Trophoblast cell (in vitro differentiated cells and primary cell): ENCODE measurements at regions not wholly inside any gene's neighbourhood (a gene's known extent, or its start where the extent isn't known, plus 50 kb on each side); places are given as distances from the start of the nearest gene placed in this dataset.
A peak's percentile ranks its signal among the peaks of the same experiment; 100 is the strongest.

Source experiments
- DNase-seq, 2 donors: peaks; one replicate each; pipeline ENCODE4 v3.0.0-alpha.2; 2016
- H2AFZ ChIP-seq: 2 replicates; pipeline ENCODE4 v1.6.1; 2013; ENCODE audit warnings: low read length, moderate library complexity, mild to moderate bottlenecking; ENCODE audit not compliant: insufficient read depth, poor library complexity
- H2AK5ac ChIP-seq: 2 replicates; pipeline ENCODE4 v1.6.1; 2013; ENCODE audit warnings: mild to moderate bottlenecking, low read length
- H2BK120ac ChIP-seq: 2 replicates; pipeline ENCODE4 v1.6.1; 2013; ENCODE audit warnings: low read length, mild to moderate bottlenecking, moderate library complexity; ENCODE audit not compliant: insufficient read depth, poor library complexity
- H2BK12ac ChIP-seq: 2 replicates; pipeline ENCODE4 v1.6.1; 2013; ENCODE audit warnings: mild to moderate bottlenecking, low read length, moderate library complexity
- H2BK5ac ChIP-seq: 2 replicates; pipeline ENCODE4 v1.6.1; 2013; ENCODE audit warnings: low read length, low read depth, moderate library complexity, mild to moderate bottlenecking; ENCODE audit not compliant: poor library complexity
- H3K14ac ChIP-seq: 2 replicates; pipeline ENCODE4 v1.6.1; 2013; ENCODE audit warnings: mild to moderate bottlenecking, low read length
- H3K18ac ChIP-seq: 2 replicates; pipeline ENCODE4 v1.6.1; 2013; ENCODE audit warnings: mild to moderate bottlenecking, low read length
- H3K23ac ChIP-seq: 2 replicates; pipeline ENCODE4 v1.6.1; 2013; ENCODE audit warnings: low read length
- H3K27ac ChIP-seq: 2 replicates; pipeline ENCODE4 v1.5.1; 2013; ENCODE audit warnings: low read depth, mild to moderate bottlenecking, inconsistent platforms, low read length, moderate library complexity
- H3K27me3 ChIP-seq: 2 replicates; pipeline ENCODE4 v1.6.1; 2013; ENCODE audit warnings: inconsistent platforms, mild to moderate bottlenecking, low read length, moderate library complexity; ENCODE audit not compliant: insufficient read depth
- H3K36me3 ChIP-seq, 2 experiments: 1 replicate in 1 of 2; 2 replicates in 1 of 2; pipeline ENCODE4 v1.6.1; 2013; ENCODE audit warnings: low read length in 2 of 2, mild to moderate bottlenecking in 2 of 2, moderate library complexity in 1 of 2; ENCODE audit not compliant: insufficient read depth in 2 of 2, control insufficient read depth in 1 of 2
- H3K4ac ChIP-seq: 2 replicates; pipeline ENCODE4 v1.6.1; 2013; ENCODE audit warnings: low read depth, mild to moderate bottlenecking, low read length, moderate library complexity
- H3K4me1 ChIP-seq, 2 experiments: 1 replicate in 1 of 2; 2 replicates in 1 of 2; pipeline ENCODE4 v1.6.1; 2013; ENCODE audit warnings: low read length in 2 of 2, mild to moderate bottlenecking in 2 of 2, moderate library complexity in 1 of 2; ENCODE audit not compliant: insufficient read depth in 2 of 2, control insufficient read depth in 1 of 2
- H3K4me2 ChIP-seq: 2 replicates; pipeline ENCODE4 v1.6.1; 2013; ENCODE audit warnings: inconsistent platforms, mild to moderate bottlenecking, low read length, moderate library complexity
- H3K4me3 ChIP-seq: 2 replicates; pipeline ENCODE4 v1.5.1; 2013; ENCODE audit warnings: mild to moderate bottlenecking, low read depth, low read length, inconsistent platforms
- H3K79me1 ChIP-seq: one replicate; pipeline ENCODE4 v1.6.1; 2013; ENCODE audit warnings: low read length
- H3K79me2 ChIP-seq: 2 replicates; pipeline ENCODE4 v1.6.1; 2013; ENCODE audit warnings: low read length, mild to moderate bottlenecking; ENCODE audit not compliant: control insufficient read depth, insufficient read depth, poor library complexity
- H3K9ac ChIP-seq: 2 replicates; pipeline ENCODE4 v1.6.1; 2013; ENCODE audit warnings: mild to moderate bottlenecking, low read length
- H3K9me3 ChIP-seq: 2 replicates; pipeline ENCODE4 v1.6.1; 2013; ENCODE audit warnings: low read depth, mild to moderate bottlenecking, control low read depth, inconsistent platforms, low read length; ENCODE audit not compliant: insufficient read depth
- H4K12ac ChIP-seq: 2 replicates; pipeline ENCODE4 v1.6.1; 2013; ENCODE audit warnings: low read depth, mild to moderate bottlenecking, low read length, moderate library complexity
- H4K8ac ChIP-seq: 2 replicates; pipeline ENCODE4 v1.6.1; 2013; ENCODE audit warnings: low read depth, mild to moderate bottlenecking, low read length, moderate library complexity
- H4K91ac ChIP-seq: one replicate; pipeline ENCODE4 v1.6.1; 2013; ENCODE audit warnings: low read depth, mild to moderate bottlenecking, low read length, moderate library complexity
- WGBS: extraction: QIAGEN DNeasy Blood & Tissue Kit; methylation state at CpG from one replicate; pipeline ENCODE4 v1.1.7; 2013; ENCODE audit warnings: missing lambda C conversion rate; ENCODE audit not compliant: insufficient read length, insufficient coverage; ENCODE audit errors: extremely low coverage; 5-methylcytosine and 5-hydroxymethylcytosine counted together

DNA sequence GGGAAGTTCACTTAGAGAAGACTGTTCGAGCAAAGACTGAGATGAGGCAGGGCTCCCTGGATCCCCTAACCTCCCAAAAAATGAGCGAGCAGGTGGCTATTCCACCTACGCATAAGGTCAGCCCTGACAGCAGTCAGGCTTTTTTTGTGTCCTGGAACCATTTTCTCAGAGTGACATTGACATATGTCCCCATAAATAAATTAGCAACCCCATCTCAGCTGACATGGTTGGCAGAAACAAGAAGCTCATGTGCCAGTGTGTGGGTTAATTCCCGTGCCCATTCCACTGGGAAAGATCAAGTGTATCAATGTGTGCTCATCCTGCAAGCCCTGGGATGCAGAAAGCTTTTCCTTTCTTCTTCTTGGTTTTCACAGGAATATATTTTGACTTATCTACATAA lies 740.4 kb upstream of the CELF4 start:
- no peak overlapping the region for H4K8ac ChIP-seq
- no peak overlapping the region for H2BK120ac ChIP-seq
- H4K91ac ChIP-seq: no peak overlapping the region
- H2AFZ ChIP-seq: no peak overlapping the region
- H3K4me1 ChIP-seq: no peaks in the 10 kb centered on the region
- H3K79me2 ChIP-seq: no peaks in the 10 kb centered on the region
- no peak overlapping the region for H2BK5ac ChIP-seq
- H3K9me3 ChIP-seq: no peaks in the 10 kb centered on the region
- no peaks in the 10 kb centered on the region for H3K36me3 ChIP-seq
- DNase-seq: no peak
- H4K12ac ChIP-seq: no peak overlapping the region
- no peak overlapping the region for H3K27ac ChIP-seq
- H3K9ac ChIP-seq: no peak overlapping the region
- no peak overlapping the region for H3K23ac ChIP-seq
- H3K4me2 ChIP-seq: no peak overlapping the region
- no peak overlapping the region for H2AK5ac ChIP-seq
- H3K4ac ChIP-seq: no peak overlapping the region
- no peaks in the 10 kb centered on the region for H3K79me1 ChIP-seq
- H3K18ac ChIP-seq: no peak overlapping the region
- H3K4me3 ChIP-seq: no peak overlapping the region
- no CpG with 5 or more reads among the region's 4 CpGs for WGBS
- H3K14ac ChIP-seq: no peak overlapping the region
- no peaks in the 10 kb centered on the region for H3K27me3 ChIP-seq
- no peak overlapping the region for H2BK12ac ChIP-seq

DNA sequence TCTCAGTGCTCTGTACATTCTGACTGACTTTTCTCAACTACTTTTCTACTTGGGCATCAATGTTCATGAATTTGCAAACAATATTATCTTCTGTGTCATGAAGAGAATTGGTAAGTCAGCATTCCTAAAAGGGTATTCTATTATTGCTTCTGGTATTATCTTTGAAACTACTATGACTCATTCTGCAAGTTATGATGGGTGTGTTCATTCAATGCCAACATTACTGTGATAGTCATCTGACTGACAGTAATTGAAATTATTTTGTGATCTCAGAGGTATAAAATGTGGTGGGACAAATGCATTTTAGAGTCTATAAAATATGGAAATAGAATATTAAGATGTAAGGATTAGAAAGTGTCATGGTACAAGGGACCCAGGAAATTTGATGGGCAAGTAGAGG lies 736.0 kb upstream of the CELF4 start:
- Histone ChIP-seq H3K9me3 (no peaks in the 10 kb centered on the region), H2AFZ (no peak overlapping the region), H3K9ac (no peak overlapping the region), H3K27me3 (no peaks in the 10 kb centered on the region), H2BK12ac (no peak overlapping the region), H2BK5ac (no peak overlapping the region), H3K14ac (no peak overlapping the region), H4K12ac (no peak overlapping the region), H3K4me2 (no peak overlapping the region), H3K18ac (no peak overlapping the region), H3K36me3 (no peaks in the 10 kb centered on the region), H3K23ac (no peak overlapping the region), H4K8ac (no peak overlapping the region), H4K91ac (no peak overlapping the region), H3K4me1 (no peaks in the 10 kb centered on the region), H2BK120ac (no peak overlapping the region), H3K4ac (no peak overlapping the region), H3K27ac (no peak overlapping the region), H2AK5ac (no peak overlapping the region), H3K79me1 (no peaks in the 10 kb centered on the region), H3K4me3 (no peak overlapping the region), H3K79me2 (no peaks in the 10 kb centered on the region)
- DNase-seq: peak in 1 of 2 donors; percentile 21

DNA sequence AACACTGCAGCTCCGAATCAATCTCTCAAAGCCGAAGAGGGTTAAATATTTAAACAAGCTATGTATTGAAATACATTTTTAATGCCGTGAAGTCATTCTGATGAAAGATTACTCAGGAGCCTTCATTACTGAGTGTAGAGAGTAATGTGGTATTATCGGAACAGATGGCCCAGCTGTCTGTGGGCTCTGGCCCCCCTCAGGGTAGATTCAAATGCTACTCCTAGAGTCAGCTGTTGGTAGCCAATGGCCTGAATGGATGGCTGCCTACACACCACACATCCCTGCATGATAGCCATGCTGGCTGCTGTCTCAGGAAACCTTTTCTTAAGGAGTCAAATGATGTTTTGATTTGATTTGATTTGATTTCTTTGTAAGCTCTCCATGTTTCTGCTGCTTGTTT lies 732.3 kb upstream of the CELF4 start:
- H3K27ac ChIP-seq: no peak overlapping the region
- no peak overlapping the region for H3K14ac ChIP-seq
- no peak overlapping the region for H3K18ac ChIP-seq
- H4K91ac ChIP-seq: no peak overlapping the region
- H3K79me1 ChIP-seq: no peaks in the 10 kb centered on the region
- H2BK12ac ChIP-seq: no peak overlapping the region
- H2BK120ac ChIP-seq: no peak overlapping the region
- no peak overlapping the region for H3K23ac ChIP-seq
- H2BK5ac ChIP-seq: no peak overlapping the region
- DNase-seq: no peak
- H3K4me2 ChIP-seq: no peak overlapping the region
- H3K27me3 ChIP-seq: no peaks in the 10 kb centered on the region
- H4K8ac ChIP-seq: no peak overlapping the region
- no peak overlapping the region for H3K4me3 ChIP-seq
- no peak overlapping the region for H4K12ac ChIP-seq
- H3K4ac ChIP-seq: no peak overlapping the region
- no peak overlapping the region for H3K9ac ChIP-seq
- H3K4me1 ChIP-seq: no peaks in the 10 kb centered on the region
- WGBS: no CpG with 5 or more reads among the region's 4 CpGs
- no peaks in the 10 kb centered on the region for H3K36me3 ChIP-seq
- H3K79me2 ChIP-seq: no peaks in the 10 kb centered on the region
- H2AK5ac ChIP-seq: no peak overlapping the region
- H3K9me3 ChIP-seq: no peaks in the 10 kb centered on the region
- H2AFZ ChIP-seq: no peak overlapping the region

DNA sequence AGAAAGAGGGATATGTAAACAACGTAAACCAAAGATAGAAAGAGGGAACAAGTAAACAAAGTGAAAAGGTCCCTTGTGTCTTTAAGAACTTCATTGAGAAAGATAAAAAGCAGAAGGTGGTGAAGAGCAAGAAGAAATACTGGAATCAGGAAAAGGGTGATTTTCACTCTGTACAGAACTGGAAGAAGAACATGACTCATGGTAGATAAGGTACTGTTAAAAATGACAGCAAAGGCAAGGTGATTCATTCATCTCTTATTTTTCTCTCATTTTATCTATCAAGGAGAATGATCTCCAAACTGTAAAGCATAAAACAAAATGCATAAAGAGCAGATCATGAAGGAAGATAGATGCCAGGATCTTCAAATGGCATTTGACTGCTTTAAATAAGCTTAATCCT lies 724.6 kb upstream of the CELF4 start:
- Histone ChIP-seq H3K9me3 (no peaks in the 10 kb centered on the region), H3K79me1 (no peaks in the 10 kb centered on the region)

More for the DNA sequence above, 724.6 kb upstream of the CELF4 start:
- Histone ChIP-seq H3K18ac (no peak overlapping the region), H2BK120ac (no peak overlapping the region), H3K36me3 (no peaks in the 10 kb centered on the region), H3K79me2 (no peaks in the 10 kb centered on the region), H3K9ac (no peak overlapping the region), H3K23ac (no peak overlapping the region), H2BK12ac (no peak overlapping the region), H2AK5ac (no peak overlapping the region), H4K12ac (no peak overlapping the region), H3K4me1 (no peaks in the 10 kb centered on the region), H4K91ac (no peak overlapping the region), H3K27ac (no peak overlapping the region), H2AFZ (no peak overlapping the region), H3K4me2 (no peak overlapping the region), H3K27me3 (no peaks in the 10 kb centered on the region), H3K4me3 (no peak overlapping the region), H2BK5ac (no peak overlapping the region), H4K8ac (no peak overlapping the region), H3K4ac (no peak overlapping the region), H3K14ac (no peak overlapping the region)
- DNase-seq: no peak
- no CpG with 5 or more reads among the region's 1 CpG for WGBS
